Panc1 (cell line): ENCODE measurements at regions not wholly inside any gene's neighbourhood (a gene's known extent, or its start where the extent isn't known, plus 50 kb on each side); places are given as distances from the start of the nearest gene placed in this dataset.

Experiments used
- ATAC-seq: fragments of 200-7000 bp; cut with Tn5 transposase; 2 replicates; pipeline ENCODE4 v1.9.1; 2020; ENCODE audit warnings: mild to moderate bottlenecking, moderate library complexity
- BruUV-seq: library from RNA; stranded (reverse); fragments of 400-500 nt; replicated peaks from 2 replicates; lab custom pipeline; 2021; lab: Mats Ljungman, UMichigan
- CTCF ChIA-PET: fragments of 300-600 bp; sonication (Branson Sonifier 250); formaldehyde crosslinking; loops from one replicate; lab custom pipeline; 2022; ENCODE audit warnings: antibody characterized with exemption; lab: Charles Lee
- POLR2A ChIA-PET: fragments of 300-600 bp; sonication (Branson Sonifier 250); formaldehyde crosslinking; loops from one replicate; lab custom pipeline; 2022; ENCODE audit warnings: antibody characterized with exemption; lab: Charles Lee
- DNase-seq: peaks from one replicate; pipeline ENCODE4 v3.0.0-alpha.2; 2010; ENCODE audit warnings: low read depth, low spot score
- H3K27ac ChIP-seq: 2 replicates; pipeline ENCODE4 v1.5.1; 2011; ENCODE audit warnings: mild to moderate bottlenecking, low read length, inconsistent platforms
- H3K27me3 ChIP-seq: fragments of 200-500 bp; sonication (Bioruptor generic); 2 replicates; pipeline ENCODE4 v1.6.0; 2014; ENCODE audit warnings: low read length, inconsistent platforms; ENCODE audit not compliant: control insufficient read depth, insufficient read depth
- H3K36me3 ChIP-seq: fragments of 200-500 bp; sonication (Bioruptor generic); 2 replicates; pipeline ENCODE4 v1.5.1; 2014; ENCODE audit warnings: inconsistent platforms, mild to moderate bottlenecking, low read length, moderate library complexity; ENCODE audit not compliant: control insufficient read depth, insufficient read depth
- H3K4me1 ChIP-seq: 2 replicates; pipeline ENCODE4 v1.5.1; 2011; ENCODE audit warnings: inconsistent platforms, mild to moderate bottlenecking, low read length, moderate library complexity; ENCODE audit not compliant: control insufficient read depth, insufficient read depth
- H3K4me3 ChIP-seq, 2 experiments: 2 replicates each; pipeline ENCODE4 v1.5.1; 2011 to 2012; ENCODE audit warnings: low read depth in 2 of 2, low read length in 2 of 2, mild to moderate bottlenecking in 2 of 2, inconsistent platforms in 1 of 2, moderate library complexity in 1 of 2
- H3K9me3 ChIP-seq: fragments of 200-500 bp; sonication (Bioruptor generic); 2 replicates; pipeline ENCODE4 v1.5.1; 2014; ENCODE audit warnings: low read depth, mild to moderate bottlenecking, inconsistent platforms, low read length, moderate library complexity; ENCODE audit not compliant: control insufficient read depth, insufficient read depth
- CTCF ChIP-seq: fragments of 450-650 bp; IDR thresholded peaks from 2 replicates; pipeline ENCODE4 v1.5.1; 2017; ENCODE audit warnings: mild to moderate bottlenecking
- POLR2AphosphoS5 ChIP-seq: IDR thresholded peaks from 2 replicates; pipeline ENCODE4 v1.6.1; 2012; ENCODE audit warnings: mild to moderate bottlenecking, low read depth, low read length, moderate library complexity
- REST ChIP-seq, 2 experiments: IDR thresholded peaks; 2 replicates each; pipeline ENCODE4 v1.6.1; 2011 to 2012; ENCODE audit warnings: low read depth in 2 of 2, control low read depth in 1 of 2, low read length in 1 of 2, mild to moderate bottlenecking in 1 of 2, moderate library complexity in 1 of 2; ENCODE audit not compliant: insufficient read depth in 1 of 2
- SIN3A ChIP-seq: IDR thresholded peaks from 2 replicates; pipeline ENCODE4 v1.6.1; 2012; ENCODE audit warnings: low read depth, mild to moderate bottlenecking, low read length, moderate library complexity, borderline replicate concordance; ENCODE audit not compliant: insufficient read depth
- TCF7L2 ChIP-seq: IDR thresholded peaks from 2 replicates; pipeline ENCODE4 v1.6.1; 2011; ENCODE audit warnings: mild to moderate bottlenecking, low read depth, low read length, inconsistent platforms
- in situ Hi-C: cut with HindIII; loops from 2 replicates; pipeline ENCODE4 v1.10.0; 2016; ENCODE audit warnings: low sequenced_read_pairs, low pct_unique_long_range_greater_than_20kb
- intact Hi-C: fragments of 100-400 bp; cut with micrococcal nuclease; formaldehyde crosslinking; loops from one replicate; pipeline ENCODE4 v1.10.0; 2022; ENCODE audit not compliant: unreplicated experiment

- CTCF ChIA-PET = no interaction called here
- BruUV-seq = no TSS peak
- DNase-seq (no peak), ATAC-seq (no peak)
- no peaks in the 10 kb centered on the region for H3K27me3 ChIP-seq
- intact Hi-C loops (no loop called here), in situ Hi-C loops (no loop called here)
- POLR2A ChIA-PET = no interaction called here
- H3K9me3 ChIP-seq = no peaks in the 10 kb centered on the region
- H3K4me1 ChIP-seq = no peaks in the 10 kb centered on the region
- TF ChIP-seq REST (IDR thresholded peaks at IDR 0.05; ENCODE audit: insufficient read depth in 1 of 2, low read depth in 2 of 2, low read length in 1 of 2) (no peak), TCF7L2 (no peak), CTCF (no peak), POLR2AphosphoS5 (no peak), SIN3A (no peak)
- H3K36me3 ChIP-seq = no peaks in the 10 kb centered on the region
- H3K27ac ChIP-seq = no peak overlapping the region
- no peak overlapping the region for H3K4me3 ChIP-seq
Observed at GRCh38 chr7:19318287-19318686, 173.1 kb upstream of the FERD3L start.

GRCh38 chr7:19317461-19317860 lies 172.2 kb upstream of the FERD3L start:
- TF ChIP-seq POLR2AphosphoS5 (no peak), REST (IDR thresholded peaks at IDR 0.05; ENCODE audit: insufficient read depth in 1 of 2, low read depth in 2 of 2, low read length in 1 of 2) (no peak), SIN3A (no peak), CTCF (no peak), TCF7L2 (no peak)
- Histone ChIP-seq H3K27me3 (no peaks in the 10 kb centered on the region), H3K4me1 (no peaks in the 10 kb centered on the region), H3K9me3 (no peaks in the 10 kb centered on the region), H3K4me3 (no peak overlapping the region), H3K27ac (no peak overlapping the region), H3K36me3 (no peaks in the 10 kb centered on the region)
- intact Hi-C loops = no loop called here
- DNase-seq (no peak), ATAC-seq (no peak)
- BruUV-seq = no TSS peak
- ChIA-PET POLR2A (no interaction called here), CTCF (no interaction called here)
- in situ Hi-C loops = no loop called here
